OCI-LY3 (cell line): ENCODE measurements at regions not wholly inside any gene's neighbourhood (a gene's known extent, or its start where the extent isn't known, plus 50 kb on each side); places are given as distances from the start of the nearest gene placed in this dataset.

Experiments used
- EZH2phosphoT487 ChIP-seq: fragments of 200-600 bp; shearing (Covaris generic); IDR thresholded peaks from 2 replicates; pipeline ENCODE4 v1.6.1; 2018; ENCODE audit warnings: antibody characterized with exemption, mixed run types, low read depth
- TF ChIP-seq, protein P1 (sequence below): fragments of 200-600, 300-600 bp; sonication (generic); IDR thresholded peaks from 2 replicates; pipeline ENCODE4 v1.5.1; 2014; ENCODE audit warnings: antibody characterized with exemption, low read length, low read depth

DNA sequence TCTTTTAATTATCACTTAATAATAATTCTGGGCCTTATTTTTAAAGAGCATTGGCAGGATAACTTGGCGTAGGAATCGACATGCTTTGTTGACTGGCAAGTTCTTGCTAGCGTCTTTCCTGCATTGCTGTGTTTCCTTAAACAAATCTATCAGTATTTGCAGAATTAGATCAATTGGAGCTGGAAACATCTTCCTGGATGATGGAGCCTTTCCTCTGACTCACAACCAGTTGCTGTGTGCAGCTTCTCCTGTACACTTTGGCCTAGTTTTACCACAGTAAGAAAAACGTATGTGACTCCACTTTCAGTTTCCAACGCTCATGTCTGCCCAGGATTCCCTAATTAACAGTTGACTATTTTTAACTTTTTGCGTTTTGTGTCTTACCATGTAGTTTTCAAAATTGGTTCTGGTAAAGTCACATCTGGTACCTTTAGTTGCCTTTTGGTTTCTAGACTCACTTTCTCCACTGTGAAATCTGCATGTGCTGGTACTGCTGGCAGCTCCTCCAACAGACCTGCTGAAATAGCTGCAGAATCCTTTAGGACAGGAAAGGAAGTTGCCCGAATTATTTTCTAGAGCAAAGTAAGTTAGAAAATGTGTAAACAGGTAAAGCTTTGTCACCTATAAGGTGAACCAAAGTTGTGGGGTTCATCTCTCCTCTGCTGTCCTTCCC, 553.2 kb upstream of the FAT1 start:
- TF ChIP-seq, protein P1, sequence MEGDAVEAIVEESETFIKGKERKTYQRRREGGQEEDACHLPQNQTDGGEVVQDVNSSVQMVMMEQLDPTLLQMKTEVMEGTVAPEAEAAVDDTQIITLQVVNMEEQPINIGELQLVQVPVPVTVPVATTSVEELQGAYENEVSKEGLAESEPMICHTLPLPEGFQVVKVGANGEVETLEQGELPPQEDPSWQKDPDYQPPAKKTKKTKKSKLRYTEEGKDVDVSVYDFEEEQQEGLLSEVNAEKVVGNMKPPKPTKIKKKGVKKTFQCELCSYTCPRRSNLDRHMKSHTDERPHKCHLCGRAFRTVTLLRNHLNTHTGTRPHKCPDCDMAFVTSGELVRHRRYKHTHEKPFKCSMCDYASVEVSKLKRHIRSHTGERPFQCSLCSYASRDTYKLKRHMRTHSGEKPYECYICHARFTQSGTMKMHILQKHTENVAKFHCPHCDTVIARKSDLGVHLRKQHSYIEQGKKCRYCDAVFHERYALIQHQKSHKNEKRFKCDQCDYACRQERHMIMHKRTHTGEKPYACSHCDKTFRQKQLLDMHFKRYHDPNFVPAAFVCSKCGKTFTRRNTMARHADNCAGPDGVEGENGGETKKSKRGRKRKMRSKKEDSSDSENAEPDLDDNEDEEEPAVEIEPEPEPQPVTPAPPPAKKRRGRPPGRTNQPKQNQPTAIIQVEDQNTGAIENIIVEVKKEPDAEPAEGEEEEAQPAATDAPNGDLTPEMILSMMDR: no peak
- TF ChIP-seq EZH2phosphoT487: no peak
